ENCODE measurements at regions not wholly inside any gene's neighbourhood (a gene's known extent, or its start where the extent isn't known, plus 50 kb on each side); places are given as distances from the start of the nearest gene placed in this dataset.

GRCh38 chr11:95456714-95457491, 225.9 kb upstream of the SESN3 start:
- TF ChIP-seq POLR2A (IDR thresholded peaks at IDR 0.05; ENCODE audit: low read depth, low read length): no peak
- no peak for TF ChIP-seq SPI1 (IDR thresholded peaks at IDR 0.05; ENCODE audit: low read depth, low read length)

All from GM12891 (cell line).